Effector memory CD4-positive, alpha-beta T cell (primary cell): ENCODE measurements at regions not wholly inside any gene's neighbourhood (a gene's known extent, or its start where the extent isn't known, plus 50 kb on each side); places are given as distances from the start of the nearest gene placed in this dataset.

Experiments used
- DNase-seq, 3 donors: peaks; one replicate each; pipeline ENCODE4 v3.0.0-alpha.2; 2020
- H3K27ac ChIP-seq: 2 replicates; pipeline ENCODE4 v1.7.0; 2013; ENCODE audit warnings: mild to moderate bottlenecking, low read length, moderate library complexity; ENCODE audit not compliant: insufficient read depth, poor library complexity, severe bottlenecking
- H3K27me3 ChIP-seq: replicated peaks from 2 replicates; pipeline ENCODE4 v1.7.0; 2013; ENCODE audit warnings: mild to moderate bottlenecking, low read length; ENCODE audit not compliant: insufficient read depth, control insufficient read depth, poor library complexity, severe bottlenecking
- H3K36me3 ChIP-seq: 2 replicates; pipeline ENCODE4 v1.7.0; 2013; ENCODE audit warnings: mild to moderate bottlenecking, low read length, moderate library complexity; ENCODE audit not compliant: control insufficient read depth, insufficient read depth
- H3K4me1 ChIP-seq: 2 replicates; pipeline ENCODE4 v1.7.0; 2013; ENCODE audit warnings: low read length, mild to moderate bottlenecking; ENCODE audit not compliant: control insufficient read depth, insufficient read depth, poor library complexity, severe bottlenecking
- H3K4me3 ChIP-seq: 2 replicates; pipeline ENCODE4 v1.7.0; 2013; ENCODE audit warnings: low read length, low read depth, mild to moderate bottlenecking; ENCODE audit not compliant: insufficient read depth, poor library complexity, severe bottlenecking
- H3K9me3 ChIP-seq: 2 replicates; pipeline ENCODE4 v1.7.0; 2013; ENCODE audit warnings: mild to moderate bottlenecking, low read length, moderate library complexity; ENCODE audit not compliant: control insufficient read depth

DNA sequence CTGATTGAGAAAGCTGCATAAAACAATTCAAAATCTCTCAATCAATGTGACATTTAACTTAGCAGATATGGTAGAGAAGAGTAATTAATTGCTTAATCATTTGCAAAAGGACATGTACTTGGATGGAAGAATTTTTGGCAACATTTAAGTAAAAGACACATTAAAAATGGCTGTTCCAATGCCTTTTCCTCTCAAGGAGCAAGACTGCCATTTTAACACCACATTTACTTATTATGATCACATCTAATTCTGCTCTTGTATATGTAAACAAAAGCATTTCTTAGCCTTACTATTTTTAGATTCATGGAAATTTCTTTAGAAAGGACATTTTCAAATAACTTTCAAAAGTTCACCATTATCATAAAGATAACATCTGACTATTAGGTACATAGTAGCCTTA is 360.0 kb downstream of the HINT1 start:
- Histone ChIP-seq H3K36me3 (no peaks in the 10 kb centered on the region), H3K9me3 (no peaks in the 10 kb centered on the region), H3K4me3 (no peak overlapping the region), H3K27me3 (no peaks in the 10 kb centered on the region), H3K27ac (no peak overlapping the region), H3K4me1 (no peaks in the 10 kb centered on the region)
- no peak for DNase-seq

DNA sequence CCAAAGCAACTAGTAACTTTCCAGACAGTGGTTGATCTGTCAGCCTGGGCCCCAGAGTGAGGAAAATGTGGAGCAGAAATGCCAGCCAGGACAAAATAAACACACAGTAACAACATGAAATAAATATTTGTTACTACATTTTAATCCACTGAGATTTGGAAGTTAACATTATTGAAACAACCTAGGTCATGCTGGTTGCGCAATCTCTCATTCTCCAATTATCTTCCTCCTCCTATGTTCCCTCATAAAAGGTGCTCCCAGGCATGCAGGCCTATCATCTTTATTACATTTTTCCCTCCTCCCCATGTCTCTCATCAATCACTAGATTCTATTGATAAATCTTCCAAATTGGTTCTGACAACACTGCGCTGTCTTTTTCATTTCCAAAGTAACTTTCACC is 363.1 kb downstream of the HINT1 start:
- DNase-seq: no peak
- Histone ChIP-seq H3K36me3 (no peaks in the 10 kb centered on the region), H3K4me1 (no peaks in the 10 kb centered on the region), H3K27ac (no peak overlapping the region), H3K27me3 (no peaks in the 10 kb centered on the region), H3K9me3 (no peaks in the 10 kb centered on the region), H3K4me3 (no peak overlapping the region)

DNA sequence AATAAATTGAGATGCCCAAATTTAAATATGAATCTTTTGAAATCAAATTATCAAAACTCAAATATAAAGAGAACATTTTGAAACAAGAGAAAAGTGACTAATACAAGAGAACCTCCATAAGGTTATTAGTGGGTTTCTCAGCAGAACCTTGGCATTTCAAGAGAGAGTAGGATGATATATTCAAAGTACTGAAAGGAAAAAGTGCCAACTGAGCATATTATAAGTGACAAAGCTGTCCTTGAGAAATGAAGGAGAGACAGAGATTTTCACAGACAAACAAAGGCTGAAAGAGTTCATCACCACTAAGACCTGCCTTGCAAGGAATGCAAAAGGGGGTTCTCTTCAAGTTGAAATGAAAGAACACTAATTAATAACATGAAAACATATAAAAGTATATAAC is 366.0 kb downstream of the HINT1 start:
- Histone ChIP-seq H3K4me1 (no peaks in the 10 kb centered on the region), H3K9me3 (no peaks in the 10 kb centered on the region), H3K27me3 (no peaks in the 10 kb centered on the region), H3K36me3 (no peaks in the 10 kb centered on the region), H3K27ac (no peak overlapping the region), H3K4me3 (no peak overlapping the region)
- no peak for DNase-seq

DNA sequence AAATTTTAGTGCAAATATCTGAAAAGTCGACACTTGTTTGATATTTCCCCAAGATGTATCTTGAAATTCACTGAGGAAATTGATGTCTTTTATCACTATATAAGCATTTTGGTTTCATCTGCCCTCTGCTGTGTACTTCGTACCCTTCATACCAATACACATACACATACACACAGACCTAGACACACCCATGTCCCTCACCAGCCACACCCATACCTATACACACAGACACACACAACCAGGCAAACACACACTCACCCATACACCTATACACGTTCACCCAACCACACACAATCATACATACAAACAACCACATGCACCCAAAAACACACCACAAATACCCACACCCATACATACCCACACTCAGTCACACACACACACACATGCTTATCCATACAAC is 367.8 kb downstream of the HINT1 start:
- no peak for DNase-seq
- H3K36me3 ChIP-seq: no peaks in the 10 kb centered on the region
- H3K9me3 ChIP-seq: no peaks in the 10 kb centered on the region
- no peak overlapping the region for H3K27ac ChIP-seq
- no peak overlapping the region for H3K4me3 ChIP-seq
- no peaks in the 10 kb centered on the region for H3K27me3 ChIP-seq
- no peaks in the 10 kb centered on the region for H3K4me1 ChIP-seq

DNA sequence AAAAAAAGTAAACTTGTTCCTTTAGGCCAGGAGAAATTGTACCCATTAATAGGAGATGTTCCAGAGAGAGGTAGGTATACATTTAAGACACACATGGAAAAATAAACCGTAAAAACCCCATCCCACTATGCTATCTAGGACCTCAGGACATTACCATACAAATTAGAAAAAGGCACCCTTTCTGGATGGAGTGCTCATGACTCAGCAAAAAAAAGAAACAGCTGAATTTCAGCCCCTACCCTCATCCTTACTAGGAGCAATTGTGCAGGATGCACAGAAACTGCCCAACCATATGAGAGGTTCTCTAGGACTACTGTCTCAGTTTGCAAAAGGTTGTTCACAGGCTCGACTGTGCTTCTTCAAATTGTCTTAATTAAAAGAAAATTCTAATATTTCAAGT is 368.2 kb downstream of the HINT1 start:
- H3K4me3 ChIP-seq: no peak overlapping the region
- no peaks in the 10 kb centered on the region for H3K9me3 ChIP-seq
- H3K27me3 ChIP-seq: no peaks in the 10 kb centered on the region
- no peak overlapping the region for H3K27ac ChIP-seq
- DNase-seq: no peak
- no peaks in the 10 kb centered on the region for H3K36me3 ChIP-seq
- H3K4me1 ChIP-seq: no peaks in the 10 kb centered on the region

DNA sequence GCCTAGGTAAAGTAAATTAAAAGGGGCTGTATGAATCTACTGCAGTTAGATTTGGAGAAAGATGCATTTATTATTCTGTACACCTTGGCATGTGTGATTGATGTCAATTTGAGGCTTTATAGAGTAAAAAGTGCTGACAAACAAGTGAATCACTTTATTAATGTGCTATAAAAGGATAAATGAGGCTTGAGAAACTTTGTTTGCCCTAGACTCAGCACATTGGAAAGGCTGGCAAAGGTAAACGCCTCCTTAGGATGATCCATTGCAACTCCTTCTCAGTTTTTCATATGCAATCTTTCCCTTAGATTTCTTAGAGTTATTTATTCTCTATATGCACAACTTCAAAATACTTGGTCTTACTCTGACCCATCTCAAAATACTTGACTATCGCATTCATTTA is 369.0 kb downstream of the HINT1 start:
- DNase-seq: no peak
- H3K27ac ChIP-seq: no peak overlapping the region
- H3K4me3 ChIP-seq: no peak overlapping the region
- H3K9me3 ChIP-seq: no peaks in the 10 kb centered on the region
- H3K27me3 ChIP-seq: no peaks in the 10 kb centered on the region
- no peaks in the 10 kb centered on the region for H3K4me1 ChIP-seq
- no peaks in the 10 kb centered on the region for H3K36me3 ChIP-seq

DNA sequence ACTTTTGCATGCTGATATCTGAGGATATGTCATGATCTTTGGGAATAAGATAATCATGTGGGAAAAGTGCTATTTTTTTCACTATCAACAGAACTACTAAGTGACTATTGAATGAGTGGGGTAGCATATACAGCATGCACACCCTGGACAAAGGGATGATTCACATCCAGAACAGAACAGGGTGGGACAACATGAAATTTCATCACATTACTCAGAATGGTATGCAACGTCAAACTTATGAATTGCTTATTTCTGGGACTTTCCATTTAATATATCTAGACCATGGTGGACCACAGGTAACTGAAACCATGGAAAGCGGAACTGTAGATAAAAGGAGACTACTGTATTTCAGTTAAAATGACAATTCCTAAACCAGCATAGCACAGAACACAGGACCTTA is 370.0 kb downstream of the HINT1 start:
- H3K4me1 ChIP-seq: no peaks in the 10 kb centered on the region
- DNase-seq: no peak
- H3K36me3 ChIP-seq: no peaks in the 10 kb centered on the region
- H3K4me3 ChIP-seq: no peak overlapping the region
- no peaks in the 10 kb centered on the region for H3K27me3 ChIP-seq
- H3K27ac ChIP-seq: no peak overlapping the region
- H3K9me3 ChIP-seq: no peaks in the 10 kb centered on the region

DNA sequence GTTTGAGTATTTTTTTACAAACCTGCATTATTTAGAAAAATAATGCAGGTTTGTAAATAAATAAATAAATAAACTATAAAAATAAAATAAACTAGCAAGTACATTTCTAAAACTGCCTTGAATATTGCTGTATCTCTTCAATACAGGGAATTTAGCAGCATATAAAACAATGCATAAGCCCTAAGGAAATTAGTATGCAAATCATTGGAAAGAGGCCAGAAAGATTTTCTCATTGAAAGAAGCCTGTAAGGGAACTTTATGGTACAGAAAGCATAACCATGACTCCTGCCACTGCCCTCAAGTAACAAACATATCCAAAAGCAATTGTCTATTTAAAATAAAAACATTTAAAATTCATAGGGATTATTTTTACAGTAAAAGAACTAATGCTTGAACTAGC is 387.3 kb downstream of the HINT1 start:
- DNase-seq: no peak
- Histone ChIP-seq H3K27me3 (no peaks in the 10 kb centered on the region), H3K4me3 (no peak overlapping the region), H3K36me3 (no peaks in the 10 kb centered on the region), H3K4me1 (no peaks in the 10 kb centered on the region), H3K9me3 (no peaks in the 10 kb centered on the region), H3K27ac (no peak overlapping the region)

DNA sequence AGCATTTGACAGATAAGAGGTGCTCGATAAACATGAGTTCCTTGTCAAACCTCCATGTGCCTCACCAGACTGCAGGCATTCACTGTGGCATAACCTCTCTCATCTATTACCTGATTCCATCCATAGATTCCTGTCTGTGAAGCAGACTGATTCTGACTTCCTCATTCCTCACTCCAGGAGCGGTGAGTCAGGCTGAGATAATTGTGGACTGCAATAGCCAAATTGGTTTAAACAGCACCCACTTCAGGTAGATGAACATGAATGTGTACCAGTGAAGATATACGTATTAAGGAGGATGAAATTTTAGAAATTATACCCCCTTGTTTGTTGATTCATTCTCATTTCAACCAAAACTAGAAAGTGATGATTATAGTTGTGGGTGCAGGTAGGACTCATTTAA is 391.2 kb downstream of the HINT1 start:
- Histone ChIP-seq H3K36me3 (no peaks in the 10 kb centered on the region), H3K4me3 (no peak overlapping the region), H3K27ac (no peak overlapping the region), H3K27me3 (no peaks in the 10 kb centered on the region), H3K4me1 (no peaks in the 10 kb centered on the region), H3K9me3 (no peaks in the 10 kb centered on the region)
- DNase-seq: no peak

DNA sequence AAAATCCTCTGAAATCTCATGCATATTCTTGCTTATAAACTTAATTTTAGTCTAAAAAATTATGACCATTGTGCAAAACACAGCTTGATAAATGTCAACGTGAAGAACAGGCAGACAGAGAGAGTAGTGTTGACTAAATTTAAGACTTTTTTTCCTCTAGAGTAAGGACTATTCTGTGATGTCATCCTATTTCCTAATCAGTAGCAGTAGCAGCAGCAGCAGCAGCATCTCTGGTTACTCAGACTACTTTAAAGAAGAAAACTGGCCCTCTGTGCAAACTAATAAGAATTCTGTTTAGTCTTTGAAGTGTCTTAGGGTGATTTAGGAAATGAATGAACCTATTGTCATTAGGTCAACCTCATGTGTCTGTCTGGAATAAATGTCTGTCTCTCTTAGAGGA is 403.0 kb downstream of the HINT1 start:
- no peak for DNase-seq
- H3K4me3 ChIP-seq: no peak overlapping the region
- no peaks in the 10 kb centered on the region for H3K9me3 ChIP-seq
- no peaks in the 10 kb centered on the region for H3K27me3 ChIP-seq
- H3K4me1 ChIP-seq: no peaks in the 10 kb centered on the region
- no peak overlapping the region for H3K27ac ChIP-seq
- no peaks in the 10 kb centered on the region for H3K36me3 ChIP-seq

DNA sequence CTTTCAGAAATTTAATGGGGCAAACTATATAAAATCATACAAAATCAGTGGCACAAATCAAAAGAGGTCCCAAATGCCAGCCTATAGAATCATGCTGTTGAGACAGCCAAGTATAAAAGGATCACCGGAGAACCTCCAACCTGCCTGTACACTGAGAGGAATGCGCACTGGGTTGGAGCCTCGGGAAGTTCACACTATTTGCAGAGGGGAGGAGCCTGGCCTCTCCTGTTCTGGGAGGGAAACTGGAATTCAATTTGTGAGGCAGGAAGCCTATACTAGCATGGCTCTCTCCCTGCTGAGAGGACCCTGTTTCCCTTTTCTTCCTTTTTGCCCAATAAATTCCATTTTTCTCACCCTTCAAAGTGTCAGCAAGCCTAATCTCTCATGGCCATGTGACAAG is 406.0 kb downstream of the HINT1 start:
- DNase-seq: no peak
- Histone ChIP-seq H3K9me3 (no peaks in the 10 kb centered on the region), H3K4me1 (no peaks in the 10 kb centered on the region), H3K27me3 (no peaks in the 10 kb centered on the region), H3K36me3 (no peaks in the 10 kb centered on the region), H3K4me3 (no peak overlapping the region), H3K27ac (no peak overlapping the region)
